NT2/D1 (cell line): ENCODE measurements at regions not wholly inside any gene's neighbourhood (a gene's known extent, or its start where the extent isn't known, plus 50 kb on each side); places are given as distances from the start of the nearest gene placed in this dataset.
"Not testable (repeated sequence)": the region's sequence is repeated elsewhere in the genome, so short reads cannot be mapped to it uniquely, and the experiment has no call there.

Experiments used
- SUZ12 ChIP-seq: IDR thresholded peaks from 2 replicates; pipeline ENCODE4 v1.6.1; 2011; ENCODE audit not compliant: insufficient read length, insufficient read depth; ENCODE audit errors: extremely low read depth
- YY1 ChIP-seq: IDR thresholded peaks from 2 replicates; pipeline ENCODE4 v1.6.1; 2011; ENCODE audit not compliant: insufficient read length, insufficient read depth

GRCh38 chr2:95763074-95763473, 171.3 kb downstream of the TRIM43 start:
- TF ChIP-seq YY1, SUZ12: not testable (repeated sequence)
